GM18520 (cell line): ENCODE measurements at regions not wholly inside any gene's neighbourhood (a gene's known extent, or its start where the extent isn't known, plus 50 kb on each side); places are given as distances from the start of the nearest gene placed in this dataset.
"Not testable (repeated sequence)": the region's sequence is repeated elsewhere in the genome, so short reads cannot be mapped to it uniquely, and the experiment has no call there.

Experiments
- ATAC-seq: cut with Tn5 transposase; IDR thresholded peaks from one replicate; pipeline ENCODE4 v1.9.1; 2021; ENCODE audit not compliant: unreplicated experiment

GRCh38 chr2:150371044-150371818 lies 116.2 kb downstream of the RND3 start:
- no peak for ATAC-seq

DNA sequence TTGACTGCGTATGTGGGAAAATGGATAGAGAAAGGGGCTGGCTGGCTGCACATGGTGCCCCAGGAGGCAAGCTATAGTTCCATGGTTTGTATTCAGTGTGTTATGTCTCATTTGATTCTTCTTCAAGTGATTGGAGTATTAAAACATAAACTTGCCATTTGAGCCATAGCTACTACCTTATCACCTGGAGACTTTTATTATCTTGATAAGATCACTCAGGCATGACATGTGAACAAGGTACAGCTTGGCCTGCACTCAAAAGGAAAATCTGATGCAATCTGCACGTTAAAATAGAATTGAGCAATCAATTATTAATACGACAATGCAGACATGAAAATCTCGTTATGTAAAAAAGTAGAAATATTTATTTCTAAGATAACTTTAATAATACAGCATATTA lies 116.9 kb downstream of the RND3 start:
- ATAC-seq: no peak

DNA sequence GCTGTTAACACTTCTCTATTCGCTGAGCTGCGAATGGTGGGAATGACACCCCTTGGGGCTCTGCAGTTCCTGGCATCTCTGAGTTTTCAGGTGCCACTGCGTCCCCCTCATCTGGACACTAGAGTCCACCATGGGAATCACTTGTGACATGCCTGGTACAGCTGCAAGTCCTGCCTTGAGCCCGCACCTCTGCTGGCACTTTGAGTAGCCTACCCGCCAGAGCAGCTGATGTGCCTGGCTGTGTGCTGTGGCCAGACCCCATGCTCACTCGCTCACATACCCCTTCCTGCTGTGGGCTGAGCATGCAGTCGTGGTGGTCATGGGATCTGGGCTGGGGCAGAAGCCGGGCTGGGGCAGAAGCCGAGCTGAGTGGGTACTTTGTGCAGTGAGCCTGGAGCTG lies 117.6 kb downstream of the RND3 start:
- no peak for ATAC-seq

DNA sequence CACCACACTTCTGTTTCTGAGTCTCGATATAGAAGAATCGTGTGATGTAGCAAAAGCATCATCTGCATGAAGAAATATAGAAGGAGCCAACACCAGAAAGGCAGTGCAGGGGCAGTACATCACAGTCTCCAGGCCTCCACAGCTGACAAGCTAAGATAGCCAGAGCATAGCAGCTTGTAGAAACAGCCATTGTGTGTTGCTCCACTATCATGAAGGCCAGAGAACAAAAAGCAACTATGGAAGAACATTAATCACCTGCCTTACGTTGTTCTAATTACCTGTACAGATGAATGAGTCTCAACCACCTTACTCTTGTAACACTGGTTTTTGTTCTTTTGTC lies 129.0 kb downstream of the RND3 start:
- no peak for ATAC-seq

GRCh38 chr2:150357770-150358467 lies 129.5 kb downstream of the RND3 start:
- ATAC-seq: peak; percentile 100

GRCh38 chr2:150355440-150355839 lies 132.0 kb downstream of the RND3 start:
- ATAC-seq: no peak

GRCh38 chr2:150353376-150353775 lies 134.1 kb downstream of the RND3 start:
- ATAC-seq: no peak

DNA sequence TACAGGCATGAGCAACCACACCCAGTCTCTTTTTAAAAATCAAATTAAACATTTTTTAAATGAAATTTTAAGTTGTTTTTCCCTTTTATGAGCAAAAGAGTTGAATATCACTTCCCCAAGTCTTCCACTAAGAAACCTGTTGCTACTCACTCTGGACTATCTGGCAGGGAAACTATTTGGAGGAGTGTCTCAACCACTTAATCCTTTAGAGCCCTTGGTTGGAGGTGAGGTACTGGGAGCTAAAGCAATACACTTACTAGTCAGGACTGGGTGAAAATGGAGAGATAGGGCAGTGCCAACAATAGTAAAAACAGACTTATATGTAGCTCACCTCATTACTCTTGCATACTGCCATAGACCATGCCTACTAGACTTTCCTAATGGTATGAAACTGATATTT lies 135.5 kb downstream of the RND3 start:
- ATAC-seq: no peak

GRCh38 chr2:150350500-150350899 lies 137.0 kb downstream of the RND3 start:
- no peak for ATAC-seq

- no peak for ATAC-seq
Observed at GRCh38 chr2:150346806-150347205, 140.7 kb downstream of the RND3 start.

GRCh38 chr2:150341982-150342680 lies 145.3 kb downstream of the RND3 start:
- no peak for ATAC-seq

DNA sequence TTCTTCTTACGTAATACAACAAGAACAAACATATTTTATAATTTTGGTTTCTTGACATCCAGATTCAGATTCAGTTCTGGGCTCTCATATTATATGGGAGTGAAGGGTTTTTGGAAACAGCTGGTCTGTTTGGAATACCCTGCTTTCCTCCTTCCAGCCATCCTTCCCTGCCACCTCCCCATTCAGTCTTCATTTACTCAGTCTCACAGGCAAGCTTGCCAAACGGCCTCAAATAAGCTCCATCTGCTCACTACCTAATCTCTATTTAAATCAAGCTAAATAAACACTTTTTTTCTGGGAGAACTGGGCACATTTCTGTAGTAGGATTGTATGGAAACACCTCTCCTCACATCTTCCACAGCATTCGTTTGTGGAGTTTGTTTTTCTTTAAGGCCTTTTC lies 147.5 kb downstream of the RND3 start:
- no peak for ATAC-seq

GRCh38 chr2:150339282-150339681 lies 148.2 kb downstream of the RND3 start:
- no peak for ATAC-seq

GRCh38 chr2:150335596-150335995 lies 151.9 kb downstream of the RND3 start:
- no peak for ATAC-seq

GRCh38 chr2:150332383-150332782 lies 155.1 kb downstream of the RND3 start:
- ATAC-seq: no peak

GRCh38 chr2:150327564-150328489 lies 159.6 kb downstream of the RND3 start:
- no peak for ATAC-seq

DNA sequence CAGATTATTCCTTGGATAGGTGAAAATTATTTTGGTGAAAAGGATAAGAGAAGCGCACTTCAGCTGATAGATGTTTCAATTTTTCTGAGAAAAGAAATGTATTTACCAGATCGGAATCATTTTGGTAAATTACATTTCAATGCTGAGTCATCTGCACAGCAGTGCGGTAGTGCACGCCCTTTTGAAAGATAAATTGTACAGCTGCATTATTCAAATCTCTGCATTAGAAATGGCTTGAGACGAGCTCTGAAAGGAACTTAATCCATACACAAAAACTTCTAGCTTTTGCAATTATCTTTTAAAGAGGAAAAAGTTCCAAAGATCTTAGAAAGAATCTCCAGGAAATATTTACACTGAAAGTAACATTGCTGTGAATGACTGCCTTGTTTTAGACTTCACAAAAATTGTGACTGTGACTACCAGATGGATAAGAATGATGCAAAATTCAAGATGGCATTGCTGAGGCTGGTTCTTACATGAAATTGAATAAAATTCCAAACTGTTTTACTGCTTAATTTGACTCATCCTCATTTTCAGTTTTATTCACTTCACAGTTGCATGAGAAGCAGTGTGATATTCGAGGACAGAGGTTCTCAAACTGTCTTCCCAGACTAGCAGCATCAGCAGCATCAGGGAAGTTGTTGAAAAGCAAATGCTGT lies 161.7 kb downstream of the RND3 start:
- no peak for ATAC-seq

DNA sequence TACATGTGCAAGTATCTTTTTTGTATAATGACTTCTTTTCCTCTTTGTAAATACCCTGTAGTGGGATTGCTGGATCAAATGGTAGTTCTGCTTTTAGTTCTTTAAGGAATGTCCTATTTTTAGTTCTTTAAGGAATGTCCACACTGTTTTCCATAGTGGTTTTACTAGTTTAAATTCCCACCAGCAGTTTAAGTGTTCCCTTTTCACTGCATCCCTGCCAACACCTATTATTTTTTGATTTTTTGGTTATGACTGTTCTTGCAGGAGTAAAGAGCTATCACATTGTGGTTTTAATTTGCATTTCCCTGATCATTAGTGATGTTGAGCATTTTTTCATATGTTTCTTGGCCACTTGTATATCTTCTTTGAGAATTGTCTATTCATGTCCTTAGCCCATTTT lies 164.4 kb downstream of the RND3 start:
- ATAC-seq: not testable (repeated sequence)

DNA sequence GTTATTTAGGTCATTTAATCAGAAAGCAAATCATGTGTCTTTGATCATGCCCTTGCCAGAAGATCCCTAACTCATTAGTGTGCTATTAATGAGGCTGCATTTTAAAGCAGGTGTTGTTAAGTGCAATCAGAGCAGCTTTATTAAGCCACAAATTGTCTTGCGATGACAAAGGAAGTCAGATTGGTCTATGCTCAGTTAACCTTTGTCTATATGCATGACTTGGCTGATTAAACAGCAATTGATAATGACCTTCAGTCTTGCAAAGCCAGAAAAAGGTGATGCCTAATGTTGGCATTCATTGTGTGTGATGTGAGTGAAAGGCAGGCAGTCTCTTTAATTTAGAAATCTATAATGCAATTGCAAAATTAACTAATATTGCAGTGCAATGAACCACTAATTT lies 166.9 kb downstream of the RND3 start:
- ATAC-seq: no peak
